Mesodermal cell (in vitro differentiated cells): ENCODE measurements at regions not wholly inside any gene's neighbourhood (a gene's known extent, or its start where the extent isn't known, plus 50 kb on each side); places are given as distances from the start of the nearest gene placed in this dataset.

Source experiments
- H3K27ac ChIP-seq: 2 replicates; pipeline ENCODE4 v1.7.0; 2013; ENCODE audit warnings: mild to moderate bottlenecking, low read depth, low read length, moderate library complexity; ENCODE audit not compliant: severe bottlenecking
- H3K36me3 ChIP-seq: 2 replicates; pipeline ENCODE4 v1.7.1; 2013; ENCODE audit warnings: mild to moderate bottlenecking, low read length, moderate library complexity; ENCODE audit not compliant: control insufficient read depth, insufficient read depth
- H3K4me1 ChIP-seq: one replicate; pipeline ENCODE4 v1.7.1; 2013; ENCODE audit warnings: mild to moderate bottlenecking, low read length; ENCODE audit not compliant: insufficient read depth, control insufficient read depth, poor library complexity, severe bottlenecking
- H3K4me3 ChIP-seq: 2 replicates; pipeline ENCODE4 v1.7.0; 2013; ENCODE audit warnings: low read length, control low read depth, mild to moderate bottlenecking; ENCODE audit not compliant: insufficient read depth, poor library complexity, severe bottlenecking; ENCODE audit errors: extremely low read depth
- H3K9me3 ChIP-seq: 2 replicates; pipeline ENCODE4 v1.7.1; 2013; ENCODE audit warnings: mild to moderate bottlenecking, low read length, moderate library complexity; ENCODE audit not compliant: control insufficient read depth
- WGBS, 2 experiments: methylation state at CpG; one replicate each; pipeline ENCODE4 v1.1.5; 2013; ENCODE audit warnings: missing lambda C conversion rate in 2 of 2; ENCODE audit not compliant: insufficient coverage in 2 of 2; 5-methylcytosine and 5-hydroxymethylcytosine counted together

DNA sequence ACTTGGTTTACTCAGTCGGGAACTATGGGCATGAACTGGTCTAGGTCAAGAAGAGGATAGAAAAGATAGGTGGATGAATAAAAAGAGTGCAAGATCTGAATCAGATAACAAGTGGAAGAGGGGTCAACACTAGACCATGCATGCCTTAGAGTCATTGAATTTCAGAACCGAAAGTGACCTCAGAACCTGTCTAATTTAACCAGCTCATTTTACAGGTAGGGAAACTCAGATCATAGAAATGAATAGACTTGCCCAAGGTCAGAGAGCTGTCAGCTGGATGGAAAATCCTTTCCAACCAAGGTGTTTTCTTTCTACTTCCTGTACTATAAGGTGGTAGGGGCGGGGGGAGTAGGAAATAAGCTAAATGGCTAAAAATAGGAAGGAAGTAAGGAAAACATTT, 121.4 kb upstream of the ADGRF1 start:
- Histone ChIP-seq H3K9me3 (no peaks in the 10 kb centered on the region), H3K4me3 (no peak overlapping the region), H3K36me3 (no peaks in the 10 kb centered on the region), H3K4me1 (peaks cover 7% of the 10 kb centered on the region), H3K27ac (no peak overlapping the region)
- WGBS, 2 experiments, result 85 to 100% methylated on average over 1 to 2 of the region's 3 CpGs

DNA sequence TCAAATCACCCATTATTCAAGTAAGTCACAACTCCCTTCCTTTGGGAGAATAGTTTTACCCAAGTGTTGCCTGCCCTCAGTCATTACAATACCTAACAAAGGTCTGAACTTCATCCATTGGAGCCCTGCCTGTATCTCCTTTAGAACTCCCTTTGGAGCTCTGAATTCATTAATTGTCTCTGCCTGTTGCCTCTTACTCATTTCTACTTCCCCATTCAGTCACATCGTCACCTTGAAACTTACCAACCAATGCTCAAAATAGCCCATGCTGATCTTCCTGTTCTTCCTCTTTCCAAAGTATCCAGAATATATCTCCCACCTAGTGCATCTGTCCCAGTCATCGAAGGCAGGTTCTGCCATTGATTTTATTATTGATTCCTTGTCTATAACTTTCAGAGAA, 120.7 kb upstream of the ADGRF1 start:
- 85 to 100% methylated on average over 2 of the region's 2 CpGs for WGBS, 2 experiments
- Histone ChIP-seq H3K4me3 (no peak overlapping the region), H3K27ac (no peak overlapping the region)

DNA sequence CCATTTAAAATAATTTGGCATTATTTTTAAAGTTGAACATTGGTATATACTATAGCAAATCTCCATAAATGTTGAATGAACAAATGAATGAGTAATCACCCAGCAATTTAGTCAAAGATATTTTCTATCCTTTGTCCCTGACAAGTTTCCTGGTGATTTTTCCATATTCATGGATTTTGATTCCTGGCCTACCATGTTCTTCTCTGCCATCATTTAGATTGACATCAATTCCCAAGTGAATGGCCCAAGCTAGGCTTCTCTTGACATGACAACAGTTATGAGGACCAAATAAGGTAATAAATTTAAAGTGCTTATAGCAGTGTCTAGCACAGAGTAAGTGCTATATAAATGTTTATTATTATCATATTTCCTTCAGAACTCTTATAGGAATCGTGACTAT, 120.1 kb upstream of the ADGRF1 start:
- H3K27ac ChIP-seq, result no peak overlapping the region
- H3K4me3 ChIP-seq, result no peak overlapping the region
- no peaks in the 10 kb centered on the region for H3K9me3 ChIP-seq
- no CpG with 5 or more reads among the region's 1 CpG for WGBS, 2 experiments
- no peaks in the 10 kb centered on the region for H3K4me1 ChIP-seq
- H3K36me3 ChIP-seq, result no peaks in the 10 kb centered on the region

More for the DNA sequence above, 120.7 kb upstream of the ADGRF1 start:
- Histone ChIP-seq H3K9me3 (no peaks in the 10 kb centered on the region), H3K36me3 (no peaks in the 10 kb centered on the region), H3K4me1 (peaks cover 2% of the 10 kb centered on the region)

DNA sequence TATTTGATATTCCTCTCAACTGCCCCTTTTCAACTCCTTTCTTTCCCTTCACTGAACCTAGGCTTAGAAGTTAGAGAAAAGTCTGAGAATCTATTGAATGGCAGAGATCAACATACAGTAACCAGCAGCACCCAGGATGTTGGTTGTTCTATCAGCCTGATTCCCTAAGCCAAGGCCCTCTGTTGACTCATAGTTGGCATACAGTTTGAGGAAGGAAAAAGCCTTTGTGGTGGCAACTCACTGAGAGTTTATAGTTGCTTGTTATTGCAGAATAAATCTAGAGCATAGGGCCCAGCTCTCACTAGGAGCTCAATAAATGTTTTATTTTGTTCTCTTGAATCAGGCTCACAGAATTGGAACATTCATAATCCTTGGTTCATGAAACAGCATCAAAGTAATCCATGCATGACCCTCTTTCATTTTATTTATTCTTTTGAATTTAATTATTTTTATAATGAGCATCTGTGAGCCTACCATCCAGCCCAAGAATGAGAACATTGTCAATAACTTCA, 119.1 kb upstream of the ADGRF1 start:
- Histone ChIP-seq H3K27ac (no peak overlapping the region), H3K36me3 (no peaks in the 10 kb centered on the region), H3K9me3 (no peaks in the 10 kb centered on the region), H3K4me3 (no peak overlapping the region), H3K4me1 (no peaks in the 10 kb centered on the region)

DNA sequence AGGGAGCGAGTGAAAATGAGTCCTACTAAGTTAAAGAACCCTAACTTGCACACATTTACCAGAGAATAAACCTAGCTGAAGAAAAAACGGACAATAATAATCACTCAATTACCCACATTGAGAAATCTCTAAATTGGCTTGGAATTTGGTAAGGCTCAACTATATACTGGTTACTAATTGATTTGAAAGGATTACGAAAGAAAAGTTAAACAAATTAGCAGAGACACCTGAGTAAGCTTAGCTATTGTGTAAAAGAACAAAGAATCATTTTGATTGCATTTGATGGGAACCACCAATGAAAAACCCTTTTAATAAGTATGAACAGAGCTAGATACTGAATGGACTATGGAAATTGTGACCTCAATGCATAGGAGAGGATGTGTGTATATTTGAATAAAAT, 118.6 kb upstream of the ADGRF1 start:
- H3K36me3 ChIP-seq, result no peaks in the 10 kb centered on the region
- H3K4me3 ChIP-seq, result no peak overlapping the region
- H3K9me3 ChIP-seq, result no peaks in the 10 kb centered on the region
- no peak overlapping the region for H3K27ac ChIP-seq
- H3K4me1 ChIP-seq, result no peaks in the 10 kb centered on the region
- WGBS, 2 experiments, result no CpG with 5 or more reads among the region's 3 CpGs

DNA sequence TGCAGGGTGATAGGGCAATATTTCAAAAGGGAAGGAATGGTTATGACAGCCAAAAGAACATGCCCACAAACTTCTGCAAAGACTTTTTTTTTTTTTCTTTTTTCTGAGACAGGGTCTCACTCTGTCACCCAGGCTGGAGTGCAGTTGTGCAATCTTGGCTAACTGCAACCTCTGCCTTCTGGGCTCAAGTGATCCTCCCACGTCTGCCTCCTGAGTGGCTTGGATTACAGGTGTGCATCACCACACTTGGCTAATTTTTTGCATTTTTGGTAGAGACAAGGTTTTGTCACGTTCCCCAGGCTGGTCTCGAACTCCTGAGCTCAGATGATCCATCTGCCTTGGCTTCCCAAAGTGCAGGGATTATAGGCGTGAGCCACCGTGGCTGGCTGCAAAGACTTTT, 117.6 kb upstream of the ADGRF1 start:
- Histone ChIP-seq H3K27ac (no peak overlapping the region), H3K9me3 (no peaks in the 10 kb centered on the region), H3K36me3 (no peaks in the 10 kb centered on the region), H3K4me3 (no peak overlapping the region), H3K4me1 (no peaks in the 10 kb centered on the region)
- 88 to 93% methylated on average over 3 to 5 of the region's 5 CpGs for WGBS, 2 experiments

DNA sequence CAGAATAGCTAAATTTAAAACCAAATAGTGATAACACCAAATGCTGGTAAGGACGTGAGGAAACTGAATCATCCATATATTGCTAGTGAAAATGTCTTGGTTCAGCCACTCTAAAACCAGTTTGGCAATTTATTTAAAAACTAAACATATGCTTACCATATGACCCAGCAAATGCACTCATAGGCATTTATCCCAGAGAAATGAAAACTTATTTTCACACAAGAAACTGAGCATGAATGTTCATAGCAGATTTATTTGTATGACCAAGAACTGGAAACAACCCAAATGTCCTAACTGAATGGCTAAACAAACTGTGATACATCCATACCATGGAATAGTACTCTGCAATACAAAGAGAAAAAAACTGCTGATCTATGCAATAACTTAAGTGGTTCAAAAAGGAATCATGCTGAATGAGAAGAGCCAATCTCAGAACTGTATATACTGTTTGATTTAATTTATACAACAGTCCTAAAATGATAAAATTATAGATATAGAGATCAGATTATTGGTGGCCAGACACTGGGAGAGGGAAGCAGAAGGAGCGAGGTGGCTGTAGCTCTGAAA, 115.6 kb upstream of the ADGRF1 start:
- H3K4me1 ChIP-seq, result peaks cover 5% of the 10 kb centered on the region
- H3K36me3 ChIP-seq, result no peaks in the 10 kb centered on the region
- no CpG with 5 or more reads among the region's 2 CpGs for WGBS, 2 experiments
- H3K9me3 ChIP-seq, result no peaks in the 10 kb centered on the region
- H3K27ac ChIP-seq, result no peak overlapping the region
- no peak overlapping the region for H3K4me3 ChIP-seq

DNA sequence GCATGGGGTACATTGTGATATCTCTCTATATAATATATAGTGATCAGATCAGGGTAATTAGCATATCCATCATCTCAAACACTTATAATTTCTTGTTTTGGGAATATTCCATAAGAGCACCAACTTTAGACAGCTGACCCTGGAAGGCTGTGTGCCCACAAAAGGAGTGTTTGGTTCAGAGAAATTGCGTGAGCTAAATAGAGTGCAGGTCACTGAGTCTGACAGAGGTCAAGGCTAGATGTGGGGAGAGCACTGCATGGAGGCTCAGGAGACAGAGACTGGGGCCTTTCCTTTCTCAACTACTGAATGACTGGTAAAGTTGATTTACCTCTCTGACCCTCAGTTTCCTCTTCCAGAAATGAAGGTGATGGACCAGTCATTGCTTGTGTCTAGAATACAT, 114.9 kb upstream of the ADGRF1 start:
- WGBS, 2 experiments, result 50 to 88% methylated on average over 1 of the region's 1 CpG
- H3K9me3 ChIP-seq, result no peaks in the 10 kb centered on the region

DNA sequence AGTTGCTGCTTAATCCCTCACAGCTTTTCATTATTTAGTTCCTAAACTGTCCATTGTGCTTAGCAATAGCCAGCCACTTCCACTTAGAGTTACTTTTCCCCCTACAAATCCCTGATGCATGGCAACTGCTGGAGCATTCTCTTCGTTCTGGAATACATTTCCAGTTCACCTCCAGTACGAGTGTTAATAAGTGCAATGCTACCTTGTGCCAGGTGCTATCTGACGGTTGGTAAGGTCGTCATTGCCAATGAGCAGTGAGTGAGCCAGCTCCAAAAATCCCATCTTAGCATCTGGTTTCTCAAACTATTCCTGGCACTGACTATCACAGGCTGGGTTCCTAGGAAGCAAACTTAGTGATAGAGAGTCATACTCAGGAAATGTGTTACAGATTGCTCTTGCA, 114.1 kb upstream of the ADGRF1 start:
- WGBS, 2 experiments, result 90 to 97% methylated on average over 3 to 4 of the region's 4 CpGs
- no peaks in the 10 kb centered on the region for H3K36me3 ChIP-seq

More for the DNA sequence above, 114.9 kb upstream of the ADGRF1 start:
- Histone ChIP-seq H3K4me1 (peaks cover 12% of the 10 kb centered on the region), H3K27ac (no peak overlapping the region), H3K4me3 (no peak overlapping the region), H3K36me3 (no peaks in the 10 kb centered on the region)

DNA sequence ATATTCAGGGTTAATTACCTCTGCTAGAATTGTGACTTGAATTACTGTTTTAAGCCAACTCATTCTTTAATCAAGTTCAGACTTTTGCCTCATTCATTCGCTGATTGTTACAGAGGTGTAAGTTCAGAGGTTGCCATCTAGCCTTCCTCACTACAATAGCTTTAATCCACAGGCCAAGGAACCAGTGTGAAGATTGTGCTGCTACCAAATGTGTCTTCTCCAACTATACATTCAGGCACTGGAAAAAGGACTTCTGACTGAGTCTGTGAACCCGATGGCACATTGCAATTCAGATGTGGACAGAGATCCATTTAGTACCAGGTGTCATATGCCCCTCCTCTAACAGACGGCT, 111.2 kb upstream of the ADGRF1 start:
- Histone ChIP-seq H3K27ac (no peak overlapping the region), H3K9me3 (no peaks in the 10 kb centered on the region), H3K4me3 (no peak overlapping the region), H3K36me3 (no peaks in the 10 kb centered on the region), H3K4me1 (peaks cover 13% of the 10 kb centered on the region)
- WGBS, 2 experiments, result 83 to 97% methylated on average over 3 of the region's 3 CpGs

More for the DNA sequence above, 114.1 kb upstream of the ADGRF1 start:
- peaks cover 13% of the 10 kb centered on the region for H3K4me1 ChIP-seq
- H3K9me3 ChIP-seq, result no peaks in the 10 kb centered on the region
- H3K4me3 ChIP-seq, result no peak overlapping the region
- no peak overlapping the region for H3K27ac ChIP-seq

DNA sequence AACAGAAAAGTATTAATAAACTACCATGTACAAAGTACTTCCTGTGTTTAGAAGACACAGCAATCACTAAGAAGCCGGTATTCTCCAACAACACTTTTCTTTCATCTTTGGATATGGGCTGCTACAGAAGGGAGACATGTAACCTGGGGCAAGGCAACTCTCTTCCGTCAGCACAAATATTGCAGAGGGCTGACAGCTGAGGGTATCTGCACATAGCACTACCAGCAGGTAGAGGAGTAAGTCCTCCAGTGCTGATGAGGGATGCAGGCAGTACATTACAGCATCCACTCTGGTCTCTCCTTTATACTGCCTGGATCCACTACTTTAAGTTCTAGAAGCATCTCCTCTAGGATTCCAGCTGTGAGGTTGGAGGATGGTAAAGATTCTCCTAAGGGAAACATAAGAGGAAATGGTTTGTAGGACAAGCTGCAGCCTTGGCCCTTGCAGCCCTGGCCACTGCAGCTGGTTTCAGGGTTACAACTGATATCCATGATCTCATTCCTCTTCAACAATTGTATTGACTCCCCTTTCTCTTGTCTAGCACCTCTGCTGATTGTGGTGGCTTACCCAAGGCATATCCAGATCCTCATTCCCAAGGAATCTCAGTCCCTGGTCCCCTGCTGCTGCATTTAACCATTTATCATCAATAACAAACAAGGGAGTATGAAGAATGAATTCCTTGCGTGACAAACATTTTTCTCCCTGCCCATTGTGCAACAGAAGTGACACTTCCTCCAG, 110.7 kb upstream of the ADGRF1 start:
- 70 to 83% methylated on average over 2 to 3 of the region's 3 CpGs for WGBS, 2 experiments
- Histone ChIP-seq H3K27ac (no peak overlapping the region), H3K9me3 (no peaks in the 10 kb centered on the region), H3K4me3 (no peak overlapping the region), H3K4me1 (peaks cover 13% of the 10 kb centered on the region), H3K36me3 (no peaks in the 10 kb centered on the region)
